Caco-2 (cell line): ENCODE measurements at regions not wholly inside any gene's neighbourhood (a gene's known extent, or its start where the extent isn't known, plus 50 kb on each side); places are given as distances from the start of the nearest gene placed in this dataset.

ENCODE experiments used
- BruUV-seq: library from RNA; stranded (reverse); fragments of 400-500 nt; replicated peaks from 2 replicates; lab custom pipeline; 2021; lab: Mats Ljungman, UMichigan
- CTCF ChIA-PET: fragments of 300-600 bp; sonication (Branson Sonifier 250); formaldehyde crosslinking; loops from one replicate; lab custom pipeline; 2022; ENCODE audit warnings: antibody characterized with exemption; lab: Charles Lee
- POLR2A ChIA-PET: fragments of 300-600 bp; sonication (Branson Sonifier 250); formaldehyde crosslinking; loops from one replicate; lab custom pipeline; 2022; ENCODE audit warnings: antibody characterized with exemption; lab: Charles Lee
- DNase-seq, 2 experiments: peaks; one replicate each; pipeline versions ENCODE4 v3.0.0 to v3.0.0-alpha.2; 2020 to 2022
- H3K27me3 ChIP-seq: replicated peaks from 2 replicates; pipeline ENCODE4 v1.6.0; 2011; ENCODE audit warnings: low read length; ENCODE audit not compliant: control insufficient read depth, insufficient read depth
- H3K36me3 ChIP-seq: 2 replicates; pipeline ENCODE4 v1.5.1; 2011; ENCODE audit warnings: low read length; ENCODE audit not compliant: control insufficient read depth, insufficient read depth
- H3K4me1 ChIP-seq: fragments of 250-450 bp; sonication (Bioruptor Pico); 2 replicates; pipeline ENCODE4 v1.5.1; 2020; ENCODE audit warnings: mild to moderate bottlenecking
- H3K4me3 ChIP-seq: 2 replicates; pipeline ENCODE4 v1.5.1; 2011; ENCODE audit warnings: low read depth, mild to moderate bottlenecking, control low read depth, low read length
- H3K9me3 ChIP-seq: fragments of 250-450 bp; sonication (Bioruptor Pico); 2 replicates; pipeline ENCODE4 v1.5.1; 2020; ENCODE audit warnings: mild to moderate bottlenecking, moderate library complexity
- H3K27ac Mint-ChIP-seq: one replicate; pipeline ENCODE4 v1.8.0; 2022; ENCODE audit warnings: mixed read lengths; ENCODE audit not compliant: unreplicated experiment
- H3K27me3 Mint-ChIP-seq: one replicate; pipeline ENCODE4 v1.8.0; 2022; ENCODE audit warnings: mixed read lengths; ENCODE audit not compliant: insufficient read depth, unreplicated experiment
- H3K36me3 Mint-ChIP-seq: one replicate; pipeline ENCODE4 v1.8.0; 2022; ENCODE audit warnings: mild to moderate bottlenecking, mixed read lengths; ENCODE audit not compliant: insufficient read depth, unreplicated experiment
- H3K4me1 Mint-ChIP-seq: one replicate; pipeline ENCODE4 v1.8.0; 2022; ENCODE audit warnings: low read depth, mixed read lengths; ENCODE audit not compliant: unreplicated experiment
- H3K4me3 Mint-ChIP-seq: one replicate; pipeline ENCODE4 v1.8.0; 2022; ENCODE audit warnings: mild to moderate bottlenecking, moderate library complexity, mixed read lengths; ENCODE audit not compliant: unreplicated experiment
- H3K9me3 Mint-ChIP-seq: one replicate; pipeline ENCODE4 v1.8.0; 2022; ENCODE audit warnings: mixed read lengths; ENCODE audit not compliant: unreplicated experiment
- CTCF ChIP-seq, 2 experiments: fragments of 200-600 bp in 1 of 2; IDR thresholded peaks; 1 replicate in 1 of 2; 2 replicates in 1 of 2; pipeline versions ENCODE4 v1.5.1 to v1.8.0; 2011 to 2022; ENCODE audit warnings: antibody characterized with exemption in 1 of 2, control low read depth in 1 of 2, inconsistent platforms in 1 of 2, low read depth in 1 of 2, low read length in 1 of 2, mild to moderate bottlenecking in 1 of 2, moderate library complexity in 1 of 2; ENCODE audit not compliant: insufficient read depth in 1 of 2, severe bottlenecking in 1 of 2, unreplicated experiment in 1 of 2
- intact Hi-C: fragments of 100-400 bp; cut with micrococcal nuclease; formaldehyde crosslinking; loops from one replicate; pipeline ENCODE4 v1.10.0; 2022; ENCODE audit not compliant: unreplicated experiment

GRCh38 chr10:78297997-78298396, 264.3 kb downstream of the RPS24 start:
- Mint-ChIP-seq H3K27ac (no peak overlapping the region), H3K4me1 (peaks cover 13% of the 10 kb centered on the region), H3K27me3 (no peaks in the 10 kb centered on the region), H3K4me3 (no peak overlapping the region), H3K9me3 (peaks cover 10% of the 10 kb centered on the region), H3K36me3 (peaks cover 5% of the 10 kb centered on the region)
- intact Hi-C loops = no loop called here
- DNase-seq = no peak
- POLR2A ChIA-PET = no interaction called here
- Histone ChIP-seq H3K36me3 (no peaks in the 10 kb centered on the region), H3K4me1 (peaks cover 14% of the 10 kb centered on the region), H3K9me3 (no peaks in the 10 kb centered on the region; the same call in none of the 2 replicates), H3K4me3 (no peak overlapping the region), H3K27me3 (no peaks in the 10 kb centered on the region)
- CTCF ChIA-PET = no interaction called here
- TF ChIP-seq CTCF (IDR thresholded peaks at IDR 0.05; ENCODE audit: insufficient read depth in 1 of 2, low read depth in 1 of 2, low read length in 1 of 2, severe bottlenecking in 1 of 2, unreplicated experiment in 1 of 2) = no peak
- no TSS peak for BruUV-seq

GRCh38 chr10:78298835-78299234, 265.2 kb downstream of the RPS24 start:
- peaks cover 13% of the 10 kb centered on the region for H3K4me1 Mint-ChIP-seq
- Histone ChIP-seq H3K9me3 (no peaks in the 10 kb centered on the region; the same call in none of the 2 replicates), H3K4me3 (no peak overlapping the region), H3K4me1 (peaks cover 17% of the 10 kb centered on the region), H3K27me3 (no peaks in the 10 kb centered on the region), H3K36me3 (no peaks in the 10 kb centered on the region)
- peaks cover 10% of the 10 kb centered on the region for H3K9me3 Mint-ChIP-seq
- intact Hi-C loops = no loop called here
- no peak overlapping the region for H3K27ac Mint-ChIP-seq
- H3K4me3 Mint-ChIP-seq = no peak overlapping the region
- BruUV-seq = no TSS peak
- TF ChIP-seq CTCF (IDR thresholded peaks at IDR 0.05; ENCODE audit: insufficient read depth in 1 of 2, low read depth in 1 of 2, low read length in 1 of 2, severe bottlenecking in 1 of 2, unreplicated experiment in 1 of 2) = no peak
- DNase-seq = no peak
- ChIA-PET POLR2A (no interaction called here), CTCF (no interaction called here)
- H3K36me3 Mint-ChIP-seq = peaks cover 6% of the 10 kb centered on the region
- H3K27me3 Mint-ChIP-seq = no peaks in the 10 kb centered on the region

- ChIA-PET CTCF (no interaction called here), POLR2A (no interaction called here)
- Mint-ChIP-seq H3K4me3 (no peak overlapping the region), H3K27me3 (no peaks in the 10 kb centered on the region), H3K4me1 (peaks cover 13% of the 10 kb centered on the region), H3K36me3 (peaks cover 6% of the 10 kb centered on the region), H3K27ac (no peak overlapping the region), H3K9me3 (peaks cover 10% of the 10 kb centered on the region)
- Histone ChIP-seq H3K9me3 (no peaks in the 10 kb centered on the region; the same call in none of the 2 replicates), H3K36me3 (no peaks in the 10 kb centered on the region), H3K27me3 (no peaks in the 10 kb centered on the region), H3K4me1 (peaks cover 17% of the 10 kb centered on the region), H3K4me3 (no peak overlapping the region)
- TF ChIP-seq CTCF (IDR thresholded peaks at IDR 0.05; ENCODE audit: insufficient read depth in 1 of 2, low read depth in 1 of 2, low read length in 1 of 2, severe bottlenecking in 1 of 2, unreplicated experiment in 1 of 2) = no peak
- DNase-seq = no peak
- no TSS peak for BruUV-seq
- intact Hi-C loops = loop anchor here (5.0 to 10.0 kb wide), 4 partner anchors 148 to 672 kb away; no protein-coding TSS in a partner anchor
Observed at GRCh38 chr10:78299851-78300468, 266.3 kb downstream of the RPS24 start.
